Activated naive CD4-positive, alpha-beta T cell treated with anti-CD3 and anti-CD28 coated beads, Interleukin-2, amount 50 U/mL, for 16 hours (primary cell): ENCODE measurements at regions not wholly inside any gene's neighbourhood (a gene's known extent, or its start where the extent isn't known, plus 50 kb on each side); places are given as distances from the start of the nearest gene placed in this dataset.

Experiments used
- DNase-seq: peaks from one replicate; pipeline ENCODE4 v3.0.0-alpha.2; 2020

GRCh38 chr12:4859478-4860210, 50.1 kb upstream of the KCNA1 start:
- DNase-seq = no peak
